Glutamatergic neuron (in vitro differentiated cells): ENCODE measurements at regions not wholly inside any gene's neighbourhood (a gene's known extent, or its start where the extent isn't known, plus 50 kb on each side); places are given as distances from the start of the nearest gene placed in this dataset.

Source experiments
- DNase-seq: peaks from one replicate; pipeline ENCODE4 v3.0.0; 2022
- H3K27ac Mint-ChIP-seq: one replicate; pipeline ENCODE4 v1.8.0; 2020; ENCODE audit warnings: mild to moderate bottlenecking, mixed read lengths, inconsistent platforms; ENCODE audit not compliant: unreplicated experiment
- H3K27me3 Mint-ChIP-seq: one replicate; pipeline ENCODE4 v1.8.0; 2020; ENCODE audit warnings: mild to moderate bottlenecking, moderate library complexity, mixed read lengths, inconsistent platforms; ENCODE audit not compliant: unreplicated experiment
- H3K36me3 Mint-ChIP-seq: one replicate; pipeline ENCODE4 v1.8.0; 2020; ENCODE audit warnings: mild to moderate bottlenecking, mixed read lengths, inconsistent platforms; ENCODE audit not compliant: unreplicated experiment
- H3K4me1 Mint-ChIP-seq: one replicate; pipeline ENCODE4 v1.8.0; 2020; ENCODE audit warnings: mild to moderate bottlenecking, low read depth, mixed read lengths, inconsistent platforms; ENCODE audit not compliant: unreplicated experiment
- H3K4me3 Mint-ChIP-seq: one replicate; pipeline ENCODE4 v1.8.0; 2020; ENCODE audit warnings: mild to moderate bottlenecking, mixed read lengths, inconsistent platforms; ENCODE audit not compliant: unreplicated experiment
- H3K9me3 Mint-ChIP-seq: one replicate; pipeline ENCODE4 v1.8.0; 2020; ENCODE audit warnings: mild to moderate bottlenecking, moderate library complexity, mixed read lengths, inconsistent platforms; ENCODE audit not compliant: unreplicated experiment
- TF ChIP-seq, protein P1 (sequence below): fragments of 200-600 bp; sonication (generic); IDR thresholded peaks from one replicate; pipeline ENCODE4 v1.5.0; 2021; ENCODE audit not compliant: partially characterized antibody, unreplicated experiment

DNA sequence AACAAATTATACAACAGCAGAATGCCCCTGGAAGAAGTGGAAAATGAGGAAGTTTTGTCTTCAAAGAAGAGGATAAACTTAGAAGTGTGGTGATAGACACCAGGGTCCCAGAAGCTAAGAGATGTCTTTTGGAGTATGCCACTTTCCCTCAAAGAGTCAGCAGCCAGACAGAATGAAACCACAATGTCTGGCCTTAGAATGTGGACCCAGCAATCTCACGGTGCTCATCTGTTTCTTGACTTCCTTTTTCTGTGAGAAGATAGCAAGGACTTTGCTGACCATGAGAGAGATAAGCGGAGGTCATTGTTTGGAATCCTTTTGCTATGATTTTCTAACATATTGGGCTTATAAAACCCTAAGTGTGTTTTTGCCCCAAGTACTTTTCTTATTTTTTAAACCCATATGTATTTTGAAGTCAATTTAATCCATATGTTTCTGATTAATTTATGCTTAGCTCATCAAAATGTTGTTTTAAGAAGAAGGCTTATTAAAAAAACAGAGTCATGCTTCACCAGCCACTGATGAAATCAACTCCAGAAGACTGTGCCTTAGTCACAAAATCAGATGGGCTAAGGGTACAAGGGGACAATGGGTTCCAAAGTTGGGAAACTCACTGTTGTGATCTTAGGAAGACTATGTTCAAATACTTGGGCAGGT, 451.2 kb upstream of the JAG1 start:
- Mint-ChIP-seq H3K36me3 (no peaks in the 10 kb centered on the region), H3K4me1 (no peaks in the 10 kb centered on the region), H3K27me3 (peaks cover 1% of the 10 kb centered on the region), H3K27ac (no peak overlapping the region), H3K4me3 (no peak overlapping the region), H3K9me3 (no peaks in the 10 kb centered on the region)
- TF ChIP-seq, protein P1, sequence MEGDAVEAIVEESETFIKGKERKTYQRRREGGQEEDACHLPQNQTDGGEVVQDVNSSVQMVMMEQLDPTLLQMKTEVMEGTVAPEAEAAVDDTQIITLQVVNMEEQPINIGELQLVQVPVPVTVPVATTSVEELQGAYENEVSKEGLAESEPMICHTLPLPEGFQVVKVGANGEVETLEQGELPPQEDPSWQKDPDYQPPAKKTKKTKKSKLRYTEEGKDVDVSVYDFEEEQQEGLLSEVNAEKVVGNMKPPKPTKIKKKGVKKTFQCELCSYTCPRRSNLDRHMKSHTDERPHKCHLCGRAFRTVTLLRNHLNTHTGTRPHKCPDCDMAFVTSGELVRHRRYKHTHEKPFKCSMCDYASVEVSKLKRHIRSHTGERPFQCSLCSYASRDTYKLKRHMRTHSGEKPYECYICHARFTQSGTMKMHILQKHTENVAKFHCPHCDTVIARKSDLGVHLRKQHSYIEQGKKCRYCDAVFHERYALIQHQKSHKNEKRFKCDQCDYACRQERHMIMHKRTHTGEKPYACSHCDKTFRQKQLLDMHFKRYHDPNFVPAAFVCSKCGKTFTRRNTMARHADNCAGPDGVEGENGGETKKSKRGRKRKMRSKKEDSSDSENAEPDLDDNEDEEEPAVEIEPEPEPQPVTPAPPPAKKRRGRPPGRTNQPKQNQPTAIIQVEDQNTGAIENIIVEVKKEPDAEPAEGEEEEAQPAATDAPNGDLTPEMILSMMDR: no peak
- DNase-seq: no peak

DNA sequence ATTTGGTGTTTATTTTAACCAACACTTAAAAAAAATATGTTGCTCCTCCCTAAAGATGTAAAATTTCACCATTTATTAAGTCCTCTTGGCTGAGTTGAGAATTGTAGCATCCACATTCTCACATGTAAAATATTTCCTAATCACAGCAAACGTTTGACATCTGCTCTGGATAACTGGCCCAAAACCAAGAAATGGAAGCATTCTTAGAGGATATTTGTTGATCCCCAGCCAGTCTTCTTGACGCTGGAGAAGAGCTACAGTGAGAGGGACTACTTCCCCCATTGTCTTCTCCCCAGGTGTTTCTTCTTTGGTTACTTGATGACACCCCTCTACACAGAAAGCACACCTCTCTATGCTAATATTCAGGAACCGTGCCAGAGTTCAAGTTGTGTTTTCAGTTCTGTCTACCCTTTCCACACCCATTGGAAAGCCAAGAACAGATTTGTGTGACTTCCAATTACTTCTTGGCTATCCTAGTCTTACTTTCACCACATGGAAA, 454.5 kb upstream of the JAG1 start:
- H3K27me3 Mint-ChIP-seq: peaks cover 1% of the 10 kb centered on the region
- H3K4me1 Mint-ChIP-seq: no peaks in the 10 kb centered on the region
- no peak for DNase-seq
- H3K36me3 Mint-ChIP-seq: no peaks in the 10 kb centered on the region
- H3K27ac Mint-ChIP-seq: no peak overlapping the region
- H3K9me3 Mint-ChIP-seq: no peaks in the 10 kb centered on the region
- no peak overlapping the region for H3K4me3 Mint-ChIP-seq
- TF ChIP-seq, protein P1: no peak

DNA sequence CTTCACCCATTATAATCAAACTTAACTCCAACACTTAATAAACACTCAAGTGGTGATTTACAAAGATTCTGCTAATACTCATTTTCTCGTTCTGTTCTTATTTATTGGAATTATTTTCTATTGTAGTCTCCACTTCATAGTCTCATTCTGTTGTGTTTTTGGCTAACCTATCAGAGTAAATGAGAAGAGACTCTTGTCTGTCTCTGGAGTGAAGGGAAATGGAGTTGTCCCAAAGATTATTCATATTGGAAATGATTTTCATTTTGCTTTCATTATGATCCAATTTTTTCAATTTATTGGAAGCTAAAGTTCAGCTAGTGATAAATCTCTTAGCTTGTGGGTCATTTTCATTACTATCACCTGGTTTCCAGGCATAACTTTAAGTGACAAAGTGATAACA, 454.9 kb upstream of the JAG1 start:
- Mint-ChIP-seq H3K9me3 (no peaks in the 10 kb centered on the region), H3K27me3 (peaks cover 1% of the 10 kb centered on the region), H3K4me3 (no peak overlapping the region), H3K4me1 (no peaks in the 10 kb centered on the region), H3K27ac (no peak overlapping the region), H3K36me3 (no peaks in the 10 kb centered on the region)
- no peak for DNase-seq
- TF ChIP-seq, protein P1: no peak

DNA sequence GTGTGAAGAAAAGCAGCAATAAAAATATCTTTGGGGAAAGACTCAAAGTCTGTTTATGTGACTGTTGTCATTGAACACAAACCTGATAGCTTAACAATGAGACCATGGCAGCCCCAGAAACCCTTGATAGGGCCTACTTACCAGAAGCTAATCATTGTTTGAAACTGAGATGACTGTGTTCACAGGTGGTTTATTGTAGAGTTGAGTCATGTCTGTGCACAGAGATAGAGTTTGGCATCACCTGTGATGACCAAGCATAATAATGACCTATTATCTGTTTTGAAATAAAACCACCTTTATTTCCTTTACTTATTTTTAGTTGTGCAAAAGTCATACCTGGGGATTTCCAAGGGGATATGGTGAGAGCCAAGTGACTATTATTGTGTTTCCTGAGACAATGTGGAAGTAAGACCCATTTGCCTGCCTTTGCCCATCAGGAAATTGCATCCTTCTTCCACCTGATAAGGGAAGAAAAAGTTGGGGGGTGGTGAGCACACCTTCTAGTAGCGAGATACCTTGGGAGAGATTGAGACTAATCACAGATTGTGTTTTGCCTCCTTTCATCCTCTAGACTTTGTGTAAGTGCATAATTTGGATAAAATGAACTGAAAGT, 456.9 kb upstream of the JAG1 start:
- Mint-ChIP-seq H3K27ac (no peak overlapping the region), H3K4me1 (no peaks in the 10 kb centered on the region), H3K27me3 (no peaks in the 10 kb centered on the region), H3K9me3 (no peaks in the 10 kb centered on the region), H3K36me3 (no peaks in the 10 kb centered on the region), H3K4me3 (no peak overlapping the region)
- TF ChIP-seq, protein P1: no peak
- no peak for DNase-seq

DNA sequence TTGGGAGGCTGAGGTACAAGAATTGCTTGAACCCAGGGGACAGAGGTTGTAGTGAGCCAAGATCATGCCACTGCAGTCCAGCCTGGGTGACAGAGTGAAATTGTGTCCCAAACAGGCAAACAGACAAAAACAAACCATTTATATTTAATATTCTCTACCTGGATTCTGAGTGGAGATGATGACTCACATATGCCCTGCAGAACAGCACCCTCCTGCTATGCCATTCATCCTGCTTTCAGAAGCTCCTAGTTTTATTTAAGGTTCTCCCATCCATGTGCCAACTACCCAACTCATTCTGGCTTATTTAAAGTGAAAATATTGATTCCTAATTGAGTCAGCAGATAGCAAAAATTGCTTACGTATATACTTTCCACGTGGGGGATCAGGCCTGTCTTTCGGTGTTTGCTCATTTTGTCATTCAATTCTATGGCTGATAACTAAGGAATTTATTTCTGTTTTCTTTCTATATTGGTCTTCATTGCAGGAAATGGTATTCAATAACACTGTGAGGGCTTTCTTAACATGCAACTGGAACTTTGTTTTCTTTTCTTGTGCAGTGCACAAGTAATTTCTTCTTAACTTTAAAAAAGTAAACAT, 459.1 kb upstream of the JAG1 start:
- H3K27ac Mint-ChIP-seq: no peak overlapping the region
- no peaks in the 10 kb centered on the region for H3K27me3 Mint-ChIP-seq
- H3K4me3 Mint-ChIP-seq: no peak overlapping the region
- H3K4me1 Mint-ChIP-seq: no peaks in the 10 kb centered on the region
- DNase-seq: no peak
- no peaks in the 10 kb centered on the region for H3K36me3 Mint-ChIP-seq
- no peaks in the 10 kb centered on the region for H3K9me3 Mint-ChIP-seq
- TF ChIP-seq, protein P1: no peak
